ENCODE measurements at regions not wholly inside any gene's neighbourhood (a gene's known extent, or its start where the extent isn't known, plus 50 kb on each side); places are given as distances from the start of the nearest gene placed in this dataset.

- DNase-seq (ENCODE audit: low read depth, low spot score), result no peak
Measured at GRCh38 chr3:132236701-132237651, 80.2 kb upstream of the ACP3 start.

- DNase-seq (ENCODE audit: low read depth, low spot score), result no peak
Measured at GRCh38 chr3:132237652-132238032, 79.6 kb upstream of the ACP3 start.

DNA sequence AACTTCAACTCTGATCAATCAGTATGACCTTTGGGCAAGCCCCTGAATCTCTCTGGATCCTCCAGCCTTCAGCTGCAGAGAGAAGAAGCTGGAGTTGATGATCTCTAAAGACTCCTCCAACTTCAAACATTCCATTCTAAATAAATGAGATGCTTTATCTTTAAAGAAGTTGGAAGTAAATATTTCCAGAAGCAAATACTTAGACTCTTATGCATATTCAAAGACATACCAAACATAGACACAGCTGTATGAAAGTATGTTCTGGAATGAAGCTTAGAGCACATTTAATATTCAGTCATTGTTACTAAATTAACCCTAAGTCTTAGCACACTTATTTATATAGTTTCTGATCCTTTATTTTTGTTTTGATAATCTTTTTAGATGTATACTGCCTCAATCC is 77.6 kb upstream of the ACP3 start:
- no peak for DNase-seq (ENCODE audit: low read depth, low spot score)

GRCh38 chr3:132241776-132242514 is 75.3 kb upstream of the ACP3 start:
- DNase-seq (ENCODE audit: low read depth, low spot score), result no peak

- no peak for DNase-seq (ENCODE audit: low read depth, low spot score)
Measured at GRCh38 chr3:132242790-132243189, 74.4 kb upstream of the ACP3 start.

- no peak for DNase-seq (ENCODE audit: low read depth, low spot score)
Measured at GRCh38 chr3:132245552-132246142, 71.6 kb upstream of the ACP3 start.

- DNase-seq (ENCODE audit: low read depth, low spot score), result no peak
Measured at GRCh38 chr3:132246212-132246611, 71.0 kb upstream of the ACP3 start.

GRCh38 chr3:132247211-132247610 is 70.0 kb upstream of the ACP3 start:
- no peak for DNase-seq (ENCODE audit: low read depth, low spot score)

DNA sequence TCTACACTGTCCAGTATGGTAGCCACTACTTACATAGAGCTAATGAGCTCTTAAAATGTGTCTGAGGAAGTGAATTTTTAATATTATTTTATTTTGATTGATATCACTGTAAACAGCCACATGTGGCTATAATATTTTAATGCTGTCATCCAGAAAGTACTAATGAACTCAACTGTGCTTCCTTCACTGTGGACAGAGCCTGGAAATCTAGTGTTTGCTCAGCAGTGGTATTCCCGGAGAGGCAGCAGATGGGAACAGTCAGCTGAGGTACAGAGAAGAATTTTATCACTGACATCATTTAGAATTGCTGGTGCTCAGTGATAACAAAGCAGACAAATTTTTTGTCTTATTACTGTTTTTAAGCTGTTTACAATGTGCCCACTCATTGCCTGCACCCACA is 68.7 kb upstream of the ACP3 start:
- DNase-seq (ENCODE audit: low read depth, low spot score), result no peak

GRCh38 chr3:132253262-132253878 is 63.8 kb upstream of the ACP3 start:
- peak; percentile 43 for DNase-seq (ENCODE audit: low read depth, low spot score)

GRCh38 chr3:132254076-132254755 is 63.0 kb upstream of the ACP3 start:
- no peak for DNase-seq (ENCODE audit: low read depth, low spot score)

DNA sequence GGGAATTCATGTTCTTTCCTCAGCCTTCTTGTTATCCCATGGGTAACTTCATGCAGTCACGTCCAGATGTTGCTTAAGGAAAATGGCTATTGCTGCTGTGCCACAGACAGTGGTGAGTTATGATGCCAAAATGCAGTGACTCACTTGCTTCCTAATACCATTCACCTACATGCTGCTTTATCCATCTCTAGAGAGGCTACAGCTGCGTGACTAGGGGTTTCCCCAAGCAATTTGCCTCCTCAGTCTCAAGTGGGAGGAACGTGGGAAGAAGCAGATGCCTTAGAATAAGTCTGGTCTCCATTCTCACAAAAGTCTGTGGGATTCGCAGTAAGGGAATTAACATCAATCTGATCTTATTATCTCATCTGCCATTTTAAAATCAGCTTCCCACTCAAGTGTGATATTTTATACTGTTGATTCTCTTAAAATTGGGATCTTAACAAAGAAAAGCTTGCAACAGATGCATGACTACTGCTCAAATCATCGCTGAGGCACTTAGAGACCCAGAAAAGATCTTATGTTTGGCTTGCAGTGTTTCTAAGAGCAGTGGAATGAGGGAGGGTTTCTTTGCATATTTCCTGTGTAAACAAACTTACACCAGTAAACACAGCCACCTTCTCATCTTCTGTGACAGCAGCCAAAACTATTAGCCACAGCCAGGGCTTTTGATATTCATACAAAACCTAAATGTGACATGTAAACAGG is 62.0 kb upstream of the ACP3 start:
- DNase-seq (ENCODE audit: low read depth, low spot score), result no peak

DNA sequence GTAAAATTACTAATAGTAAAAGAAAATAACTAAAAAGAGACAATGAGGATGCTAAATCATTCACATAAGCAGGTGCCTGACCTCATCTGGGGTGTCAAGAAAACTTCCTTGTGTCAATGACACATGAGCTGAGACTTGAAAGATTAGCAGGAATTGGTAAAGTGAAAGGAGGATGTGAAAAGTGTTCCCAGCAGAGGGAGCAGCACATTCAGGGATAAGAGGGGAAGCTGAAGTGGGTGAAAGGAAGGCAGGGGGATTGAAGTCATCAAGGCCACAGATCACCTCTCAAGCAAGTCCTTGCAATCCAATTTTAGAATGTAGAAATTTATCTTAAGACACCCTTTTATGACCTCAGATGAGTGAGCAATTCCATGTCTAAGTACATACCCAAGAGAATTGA is 60.2 kb upstream of the ACP3 start:
- peak; percentile 6 for DNase-seq (ENCODE audit: low read depth, low spot score)

DNA sequence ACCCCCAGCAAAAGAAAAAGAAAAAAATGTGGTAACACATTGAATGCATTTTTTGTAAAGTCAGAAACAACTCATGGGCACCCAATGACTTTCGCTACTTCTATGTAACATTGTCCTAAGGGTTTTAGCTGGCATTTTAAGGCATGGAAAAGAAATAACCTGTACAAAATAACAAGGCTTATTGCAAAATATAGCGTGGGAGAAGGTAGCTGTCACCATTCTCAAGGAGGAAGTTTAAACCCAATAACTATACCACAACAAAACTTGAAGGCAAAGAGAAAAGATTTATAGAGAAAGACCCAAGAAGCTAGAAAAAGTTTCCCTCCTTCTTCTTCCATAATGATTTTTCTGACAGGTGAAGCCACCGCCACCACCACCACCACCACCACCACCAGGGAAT is 55.7 kb upstream of the ACP3 start:
- DNase-seq (ENCODE audit: low read depth, low spot score), result no peak

DNA sequence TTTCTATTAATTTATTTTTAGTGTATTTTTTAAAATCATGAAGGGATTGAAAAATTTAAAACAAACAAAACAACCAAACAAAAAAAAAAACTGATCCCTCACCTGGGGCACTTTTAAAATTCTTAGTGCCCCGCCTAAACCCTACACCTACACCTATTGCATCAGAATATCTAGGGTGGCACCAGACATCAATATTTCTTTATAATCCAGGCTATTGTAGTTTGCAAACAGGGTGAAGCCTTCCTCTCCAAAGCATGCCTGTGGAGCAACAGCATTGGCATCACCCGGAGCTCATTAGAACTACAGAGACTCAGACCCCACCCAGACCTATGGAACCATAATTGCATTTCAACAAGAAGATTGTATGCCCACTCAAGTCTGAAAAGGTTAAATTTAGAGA is 54.9 kb upstream of the ACP3 start:
- DNase-seq (ENCODE audit: low read depth, low spot score), result no peak

DNA sequence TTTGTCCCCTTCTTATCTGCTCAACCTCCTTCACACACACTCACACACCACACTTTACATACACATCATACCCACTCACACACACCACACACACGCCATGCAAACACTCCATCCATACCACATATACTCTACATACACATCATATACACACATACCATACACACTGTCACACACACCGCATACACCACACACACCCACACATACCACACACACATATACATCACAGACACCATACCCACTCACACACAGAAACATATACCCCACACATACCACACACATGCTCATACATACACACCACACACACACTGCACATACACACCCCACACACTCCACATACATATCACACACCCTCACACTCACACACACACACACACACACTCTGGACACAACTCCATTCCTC is 54.3 kb upstream of the ACP3 start:
- no peak for DNase-seq (ENCODE audit: low read depth, low spot score)

DNA sequence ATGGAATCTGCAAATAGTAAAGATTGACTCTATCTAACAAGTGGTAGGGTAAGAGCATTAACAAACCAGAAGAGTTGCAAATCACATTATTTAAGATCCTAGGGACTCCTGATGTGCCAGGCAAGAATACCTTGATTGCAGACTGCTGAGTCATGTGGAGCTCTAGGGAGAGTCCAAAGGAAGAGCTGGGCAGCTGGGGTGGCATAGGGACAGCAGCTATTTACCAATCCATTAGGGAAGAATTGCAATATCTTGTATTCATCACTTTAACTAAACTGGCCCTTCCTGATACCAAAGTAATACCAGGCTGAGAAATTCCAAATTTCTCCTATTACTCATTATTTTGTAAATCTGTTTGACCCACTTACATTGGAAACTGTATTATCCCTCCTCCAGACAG is 52.2 kb upstream of the ACP3 start:
- no peak for DNase-seq (ENCODE audit: low read depth, low spot score)

DNA sequence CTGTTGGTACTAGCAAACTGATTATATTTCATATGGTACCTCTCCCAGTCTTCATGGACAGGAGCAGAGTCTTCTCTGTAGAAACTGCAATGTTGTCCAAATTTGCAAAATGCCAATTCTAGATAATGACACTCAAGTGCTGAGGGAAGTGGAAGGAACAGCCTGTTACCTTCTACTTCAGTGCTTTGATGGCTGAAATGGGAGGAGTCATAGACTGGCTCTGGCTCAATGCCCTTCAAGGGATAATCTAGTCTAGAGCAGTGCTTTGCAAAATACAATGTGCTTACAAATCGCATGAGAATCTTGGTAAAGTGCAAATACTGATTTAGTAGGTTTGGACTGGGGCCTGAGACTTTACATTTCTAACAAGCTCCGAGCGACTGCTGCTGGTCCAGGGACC is 51.7 kb upstream of the ACP3 start:
- DNase-seq (ENCODE audit: low read depth, low spot score), result no peak

- DNase-seq (ENCODE audit: low read depth, low spot score), result no peak
Measured at GRCh38 chr3:132267391-132267993, 49.7 kb upstream of the ACP3 start.

Measured in smooth muscle cell of the brain vasculature (primary cell).